ENCODE measurements at regions not wholly inside any gene's neighbourhood (a gene's known extent, or its start where the extent isn't known, plus 50 kb on each side); places are given as distances from the start of the nearest gene placed in this dataset.

GRCh38 chr6:165807249-165807960 is 144.4 kb upstream of the PDE10A start:
- H2AK9ac ChIP-seq (replicated peaks; ENCODE audit: low read depth, low read length, poor library complexity) = no peak overlapping the region
- H3K14ac ChIP-seq (replicated peaks; ENCODE audit: low read depth, low read length) = no peak overlapping the region
- H3K4ac ChIP-seq (ENCODE audit: low read depth, low read length) = no peak overlapping the region
- H3K23ac ChIP-seq (ENCODE audit: low read depth, low read length) = no peak overlapping the region
- H3K56ac ChIP-seq (ENCODE audit: extremely low read depth, insufficient read depth, low read length) = no peak overlapping the region
- H2BK20ac ChIP-seq (ENCODE audit: low read depth, low read length) = no peak overlapping the region
- DNase-seq (no peak), ATAC-seq (ENCODE audit: low read depth) (no peak)
- no peak overlapping the region for H3K27ac ChIP-seq (ENCODE audit: insufficient read depth, low read length)
- no peak overlapping the region for H3K4me3 ChIP-seq (ENCODE audit: insufficient read depth, low read depth, low read length)
- CTCF ChIA-PET = no interaction called here
- POLR2A ChIA-PET (ENCODE audit: unreplicated experiment) = no interaction called here
- no peak overlapping the region for H2BK15ac ChIP-seq (ENCODE audit: low read depth, low read length)
- H3K27me3 ChIP-seq (ENCODE audit: control insufficient read depth, insufficient read depth, low read length) = peaks cover 12% of the 10 kb centered on the region
- H4K20me1 ChIP-seq (ENCODE audit: insufficient read depth, low read length) = no peaks in the 10 kb centered on the region
- dilution Hi-C loops (cut with HindIII; ENCODE audit: low sequenced_read_pairs, unreplicated experiment) (no loop called here), intact Hi-C loops (cut with micrococcal nuclease) (no loop called here), in situ Hi-C loops (cut with MboI; ENCODE audit: low sequenced_read_pairs) (no loop called here)
- H3K9ac ChIP-seq (ENCODE audit: low read depth, low read length) = no peak overlapping the region
- H3K4me2 ChIP-seq (ENCODE audit: low read depth, low read length) = no peak overlapping the region
- H2AFZ ChIP-seq (replicated peaks; ENCODE audit: low read length, poor library complexity) = no peak overlapping the region
- no peak overlapping the region for H2AK5ac ChIP-seq (ENCODE audit: low read depth, low read length)
- no peaks in the 10 kb centered on the region for H3K9me1 ChIP-seq (ENCODE audit: insufficient read depth, low read length)
- no TSS peak for BruUV-seq (replicated peaks)
- WGBS, 2 experiments (ENCODE audit: extremely low coverage in 2 of 2, insufficient read length in 1 of 2) = no CpG with 5 or more reads among the region's 10 CpGs
- no peak overlapping the region for H2BK120ac ChIP-seq (ENCODE audit: low read depth, low read length)
- no peak overlapping the region for H4K8ac ChIP-seq (ENCODE audit: low read depth in 2 of 2, low read length in 2 of 2)
- no peak overlapping the region for H2BK5ac ChIP-seq (ENCODE audit: low read depth, low read length, poor library complexity, severe bottlenecking)
- no peak overlapping the region for H4K5ac ChIP-seq (ENCODE audit: low read depth, low read length)
- H3K36me3 ChIP-seq (ENCODE audit: control insufficient read depth, insufficient read depth, low read length) = no peaks in the 10 kb centered on the region
- no peaks in the 10 kb centered on the region for H3K79me1 ChIP-seq (ENCODE audit: low read depth in 1 of 2, low read length in 2 of 2)
- H4K91ac ChIP-seq (ENCODE audit: insufficient read depth, low read depth, low read length) = no peak overlapping the region
- H3K18ac ChIP-seq (ENCODE audit: low read depth, low read length) = no peak overlapping the region
- H3K4me1 ChIP-seq (ENCODE audit: control insufficient read depth, insufficient read depth, low read length) = 0 out of 2 replicates have a peak, but pooled peaks cover 3% of the 10 kb centered on the region
- H3K9me3 ChIP-seq (ENCODE audit: control insufficient read depth, insufficient read depth, low read length) = peaks cover 5% of the 10 kb centered on the region; the same call in 1 of the 2 replicates
- TF ChIP-seq SMC3 (IDR thresholded peaks at IDR 0.05; ENCODE audit: low read depth, low read length) (no peak), CEBPB (IDR thresholded peaks at IDR 0.05; ENCODE audit: low read depth, low read length) (no peak), RAD21 (IDR thresholded peaks at IDR 0.05; ENCODE audit: low read length) (no peak), FOS (IDR thresholded peaks at IDR 0.05; ENCODE audit: low read depth, low read length) (no peak), POLR2A (IDR thresholded peaks at IDR 0.05; ENCODE audit: low read depth, low read length) (no peak), NFE2L2 (IDR thresholded peaks at IDR 0.05; ENCODE audit: low read depth, low read length) (no peak), CTCF (conservative IDR thresholded peaks at IDR 0.05; ENCODE audit: low read depth, low read length) (no peak), BHLHE40 (IDR thresholded peaks at IDR 0.05; ENCODE audit: low read depth, low read length) (no peak), MXI1 (IDR thresholded peaks at IDR 0.05; ENCODE audit: borderline replicate concordance, low read depth, low read length) (no peak)
- TF ChIP-seq, protein P1, sequence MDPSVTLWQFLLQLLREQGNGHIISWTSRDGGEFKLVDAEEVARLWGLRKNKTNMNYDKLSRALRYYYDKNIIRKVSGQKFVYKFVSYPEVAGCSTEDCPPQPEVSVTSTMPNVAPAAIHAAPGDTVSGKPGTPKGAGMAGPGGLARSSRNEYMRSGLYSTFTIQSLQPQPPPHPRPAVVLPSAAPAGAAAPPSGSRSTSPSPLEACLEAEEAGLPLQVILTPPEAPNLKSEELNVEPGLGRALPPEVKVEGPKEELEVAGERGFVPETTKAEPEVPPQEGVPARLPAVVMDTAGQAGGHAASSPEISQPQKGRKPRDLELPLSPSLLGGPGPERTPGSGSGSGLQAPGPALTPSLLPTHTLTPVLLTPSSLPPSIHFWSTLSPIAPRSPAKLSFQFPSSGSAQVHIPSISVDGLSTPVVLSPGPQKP (IDR thresholded peaks at IDR 0.05; ENCODE audit: borderline replicate concordance, low read depth, low read length) = no peak
